ENCODE measurements at regions not wholly inside any gene's neighbourhood (a gene's known extent, or its start where the extent isn't known, plus 50 kb on each side); places are given as distances from the start of the nearest gene placed in this dataset.

DNA sequence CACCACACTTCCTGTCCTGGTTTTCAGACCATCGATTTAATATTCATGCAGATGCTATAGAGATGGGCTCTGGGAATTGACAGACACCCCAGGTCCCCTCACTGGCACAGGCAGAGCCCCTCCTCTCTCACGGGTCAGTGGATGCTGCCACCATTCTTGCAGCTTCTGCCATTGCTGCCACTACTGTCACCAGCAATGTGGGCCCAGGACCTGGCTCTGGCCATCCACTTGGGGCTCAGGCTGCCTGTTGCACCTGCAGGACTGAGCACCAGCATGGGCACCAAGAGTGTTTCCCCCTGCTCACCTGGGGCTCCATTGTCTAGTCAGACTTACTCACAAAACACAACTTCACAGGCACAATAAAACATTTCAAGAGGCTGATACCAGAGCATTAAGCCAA is 479.0 kb upstream of the ZNF608 start:
- TF ChIP-seq POLR2A (IDR thresholded peaks at IDR 0.05): no peak
- TF ChIP-seq CTCF (IDR thresholded peaks at IDR 0.05): no peak
